ENCODE measurements at regions not wholly inside any gene's neighbourhood (a gene's known extent, or its start where the extent isn't known, plus 50 kb on each side); places are given as distances from the start of the nearest gene placed in this dataset.
A peak's percentile ranks its signal among the peaks of the same experiment; 100 is the strongest.
"Not testable (repeated sequence)": the region's sequence is repeated elsewhere in the genome, so short reads cannot be mapped to it uniquely, and the experiment has no call there.

- in situ Hi-C loops (cut with MboI; ENCODE audit: low pct_unique_long_range_greater_than_20kb, low sequenced_read_pairs); DNase-seq: not testable (repeated sequence)
Observed at GRCh38 chr22:23448499-23449288, 131.4 kb downstream of the IGLL1 start.

GRCh38 chr22:23446796-23447350 lies 133.2 kb downstream of the IGLL1 start:
- no peak for DNase-seq
- in situ Hi-C loops (cut with MboI; ENCODE audit: low pct_unique_long_range_greater_than_20kb, low sequenced_read_pairs) = no loop called here

GRCh38 chr22:23446194-23446593 lies 133.9 kb downstream of the IGLL1 start:
- in situ Hi-C loops (cut with MboI; ENCODE audit: low pct_unique_long_range_greater_than_20kb, low sequenced_read_pairs); DNase-seq: not testable (repeated sequence)

GRCh38 chr22:23443905-23444304 lies 136.2 kb downstream of the IGLL1 start:
- in situ Hi-C loops (cut with MboI; ENCODE audit: low pct_unique_long_range_greater_than_20kb, low sequenced_read_pairs); DNase-seq: not testable (repeated sequence)

- in situ Hi-C loops (cut with MboI; ENCODE audit: low pct_unique_long_range_greater_than_20kb, low sequenced_read_pairs); DNase-seq: not testable (repeated sequence)
Observed at GRCh38 chr22:23439581-23439980, 140.5 kb downstream of the IGLL1 start.

- DNase-seq = no peak
- in situ Hi-C loops (cut with MboI; ENCODE audit: low pct_unique_long_range_greater_than_20kb, low sequenced_read_pairs) = no loop called here
Observed at GRCh38 chr22:23438216-23438615, 141.9 kb downstream of the IGLL1 start.

GRCh38 chr22:23437779-23438178 lies 142.3 kb downstream of the IGLL1 start:
- in situ Hi-C loops (cut with MboI; ENCODE audit: low pct_unique_long_range_greater_than_20kb, low sequenced_read_pairs) = no loop called here

GRCh38 chr22:23437107-23437395 lies 143.0 kb downstream of the IGLL1 start:
- DNase-seq; in situ Hi-C loops (cut with MboI; ENCODE audit: low pct_unique_long_range_greater_than_20kb, low sequenced_read_pairs): not testable (repeated sequence)

More at GRCh38 chr22:23437779-23438178, 142.3 kb downstream of the IGLL1 start:
- DNase-seq = no peak

GRCh38 chr22:23436354-23437106 lies 143.6 kb downstream of the IGLL1 start:
- DNase-seq = not testable (repeated sequence)

GRCh38 chr22:23435186-23435585 lies 144.9 kb downstream of the IGLL1 start:
- in situ Hi-C loops (cut with MboI; ENCODE audit: low pct_unique_long_range_greater_than_20kb, low sequenced_read_pairs); DNase-seq: not testable (repeated sequence)

More at GRCh38 chr22:23436354-23437106, 143.6 kb downstream of the IGLL1 start:
- in situ Hi-C loops (cut with MboI; ENCODE audit: low pct_unique_long_range_greater_than_20kb, low sequenced_read_pairs) = not testable (repeated sequence)

- in situ Hi-C loops (cut with MboI; ENCODE audit: low pct_unique_long_range_greater_than_20kb, low sequenced_read_pairs); DNase-seq: not testable (repeated sequence)
Observed at GRCh38 chr22:23434198-23434830, 145.8 kb downstream of the IGLL1 start.

- DNase-seq = peak; percentile 76
- in situ Hi-C loops (cut with MboI; ENCODE audit: low pct_unique_long_range_greater_than_20kb, low sequenced_read_pairs) = not testable (repeated sequence)
Observed at GRCh38 chr22:23433127-23434005, 146.7 kb downstream of the IGLL1 start.

GRCh38 chr22:23432719-23433118 lies 147.4 kb downstream of the IGLL1 start:
- in situ Hi-C loops (cut with MboI; ENCODE audit: low pct_unique_long_range_greater_than_20kb, low sequenced_read_pairs); DNase-seq: not testable (repeated sequence)

- no peak for DNase-seq
- in situ Hi-C loops (cut with MboI; ENCODE audit: low pct_unique_long_range_greater_than_20kb, low sequenced_read_pairs) = no loop called here
Observed at GRCh38 chr22:23431337-23432072, 148.6 kb downstream of the IGLL1 start.

GRCh38 chr22:23424551-23425068 lies 155.5 kb downstream of the IGLL1 start:
- DNase-seq; in situ Hi-C loops (cut with MboI; ENCODE audit: low pct_unique_long_range_greater_than_20kb, low sequenced_read_pairs): not testable (repeated sequence)

GRCh38 chr22:23424031-23424430 lies 156.1 kb downstream of the IGLL1 start:
- no peak for DNase-seq
- in situ Hi-C loops (cut with MboI; ENCODE audit: low pct_unique_long_range_greater_than_20kb, low sequenced_read_pairs) = no loop called here

GRCh38 chr22:23422281-23422680 lies 157.8 kb downstream of the IGLL1 start:
- in situ Hi-C loops (cut with MboI; ENCODE audit: low pct_unique_long_range_greater_than_20kb, low sequenced_read_pairs); DNase-seq: not testable (repeated sequence)

- DNase-seq; in situ Hi-C loops (cut with MboI; ENCODE audit: low pct_unique_long_range_greater_than_20kb, low sequenced_read_pairs): not testable (repeated sequence)
Observed at GRCh38 chr22:23421300-23421699, 158.8 kb downstream of the IGLL1 start.

Data from KBM-7 (cell line).